ENCODE measurements at regions not wholly inside any gene's neighbourhood (a gene's known extent, or its start where the extent isn't known, plus 50 kb on each side); places are given as distances from the start of the nearest gene placed in this dataset.

DNA sequence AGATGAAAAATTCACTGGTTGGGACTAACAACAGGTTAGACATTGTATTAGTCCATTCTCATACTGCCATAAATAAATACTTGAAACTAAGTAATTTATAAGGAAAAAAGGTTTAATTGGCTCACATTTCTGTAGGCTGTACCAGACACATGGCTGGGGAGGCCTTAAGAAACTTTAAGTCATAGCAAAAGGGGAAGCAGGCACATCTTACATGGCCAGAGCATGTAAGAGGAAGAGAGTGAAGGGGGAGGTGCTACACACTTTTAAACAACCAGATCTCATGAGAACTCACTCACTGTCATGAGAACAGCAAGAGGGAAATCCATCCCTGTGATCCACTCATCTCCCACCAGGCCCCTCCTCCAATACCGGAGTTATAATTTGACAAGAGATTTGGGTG, 125.9 kb downstream of the SUCLA2 start:
- TF ChIP-seq POLR2AphosphoS5 (IDR thresholded peaks at IDR 0.05), result no peak
- TF ChIP-seq, protein P1, sequence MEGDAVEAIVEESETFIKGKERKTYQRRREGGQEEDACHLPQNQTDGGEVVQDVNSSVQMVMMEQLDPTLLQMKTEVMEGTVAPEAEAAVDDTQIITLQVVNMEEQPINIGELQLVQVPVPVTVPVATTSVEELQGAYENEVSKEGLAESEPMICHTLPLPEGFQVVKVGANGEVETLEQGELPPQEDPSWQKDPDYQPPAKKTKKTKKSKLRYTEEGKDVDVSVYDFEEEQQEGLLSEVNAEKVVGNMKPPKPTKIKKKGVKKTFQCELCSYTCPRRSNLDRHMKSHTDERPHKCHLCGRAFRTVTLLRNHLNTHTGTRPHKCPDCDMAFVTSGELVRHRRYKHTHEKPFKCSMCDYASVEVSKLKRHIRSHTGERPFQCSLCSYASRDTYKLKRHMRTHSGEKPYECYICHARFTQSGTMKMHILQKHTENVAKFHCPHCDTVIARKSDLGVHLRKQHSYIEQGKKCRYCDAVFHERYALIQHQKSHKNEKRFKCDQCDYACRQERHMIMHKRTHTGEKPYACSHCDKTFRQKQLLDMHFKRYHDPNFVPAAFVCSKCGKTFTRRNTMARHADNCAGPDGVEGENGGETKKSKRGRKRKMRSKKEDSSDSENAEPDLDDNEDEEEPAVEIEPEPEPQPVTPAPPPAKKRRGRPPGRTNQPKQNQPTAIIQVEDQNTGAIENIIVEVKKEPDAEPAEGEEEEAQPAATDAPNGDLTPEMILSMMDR (IDR thresholded peaks at IDR 0.05), result no peak

Measured in esophagus muscularis mucosa (tissue), 3 donors.